PC-3 (cell line): ENCODE measurements at regions not wholly inside any gene's neighbourhood (a gene's known extent, or its start where the extent isn't known, plus 50 kb on each side); places are given as distances from the start of the nearest gene placed in this dataset.

Experiments
- CTCF ChIP-seq: fragments of 300-600 bp; sonication (generic); conservative IDR thresholded peaks from 2 replicates; pipeline ENCODE4 v1.5.1; 2017; ENCODE audit warnings: antibody characterized with exemption, low read depth, mild to moderate bottlenecking, low read length
- EZH2 ChIP-seq: fragments of 300-600 bp; sonication (generic); IDR thresholded peaks from one replicate; pipeline ENCODE4 v1.6.1; 2017; ENCODE audit warnings: antibody characterized with exemption, mild to moderate bottlenecking, low read length; ENCODE audit not compliant: unreplicated experiment

DNA sequence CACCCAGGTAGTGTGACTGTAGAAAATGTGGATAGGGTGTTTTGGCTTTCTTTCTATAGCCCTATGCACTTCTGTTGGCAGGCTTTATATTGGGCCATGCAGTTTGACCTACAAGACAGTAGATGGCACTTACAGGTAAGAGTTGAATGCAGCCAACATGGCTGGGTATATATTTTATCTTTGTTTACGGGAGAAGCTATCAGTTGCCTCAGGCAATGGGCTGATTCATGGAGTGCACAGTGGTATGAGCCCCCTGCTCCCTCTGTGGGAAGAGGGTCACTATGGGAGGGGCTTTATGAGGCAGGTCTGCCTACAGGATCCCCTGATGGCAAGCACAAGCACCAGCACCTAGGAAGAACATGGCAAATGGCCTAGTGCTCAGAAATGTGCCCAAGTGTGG is 301.2 kb upstream of the CDIN1 start:
- TF ChIP-seq CTCF (peak; percentile 78), EZH2 (no peak)
